Thoracic aorta (tissue), 2 donors: ENCODE measurements at regions not wholly inside any gene's neighbourhood (a gene's known extent, or its start where the extent isn't known, plus 50 kb on each side); places are given as distances from the start of the nearest gene placed in this dataset.
A peak's percentile ranks its signal among the peaks of the same experiment; 100 is the strongest.

Source experiments
- ATAC-seq: fragments of 150-250 bp; one replicate; pipeline ENCODE4 v1.8.0; 2017; ENCODE audit warnings: low read depth; ENCODE audit not compliant: insufficient number of reproducible peaks, low FRiP score
- DNase-seq: peaks from one replicate; pipeline ENCODE4 v3.0.0-alpha.2; 2020; ENCODE audit warnings: low spot score
- H3K27ac ChIP-seq, 2 donors: fragments of 200-600 bp; sonication (generic); 1 replicate in 1 of 2; 2 replicates in 1 of 2; pipeline ENCODE4 v1.5.1; 2016; ENCODE audit warnings: mild to moderate bottlenecking in 2 of 2, moderate library complexity in 2 of 2
- H3K27me3 ChIP-seq: fragments of 200-600 bp; sonication (generic); replicated peaks from 2 replicates; pipeline ENCODE4 v1.6.0; 2016; ENCODE audit warnings: mild to moderate bottlenecking; ENCODE audit not compliant: insufficient read depth
- H3K36me3 ChIP-seq: fragments of 200-600 bp; sonication (generic); one replicate; pipeline ENCODE4 v1.5.1; 2016
- H3K4me1 ChIP-seq, 2 donors: fragments of 200-600 bp; sonication (generic); 1 replicate in 1 of 2; 2 replicates in 1 of 2; pipeline versions ENCODE4 v1.5.1 to v1.6.0; 2016; ENCODE audit warnings: low read depth in 2 of 2, mild to moderate bottlenecking in 1 of 2; ENCODE audit not compliant: control insufficient read depth in 1 of 2
- H3K4me3 ChIP-seq: fragments of 200-600 bp; sonication (generic); 2 replicates; pipeline ENCODE4 v1.5.1; 2016; ENCODE audit warnings: mild to moderate bottlenecking
- H3K9me3 ChIP-seq: fragments of 200-600 bp; sonication (generic); 2 replicates; pipeline ENCODE4 v1.5.1; 2016
- CTCF ChIP-seq: fragments of 200-600 bp; sonication (generic); IDR thresholded peaks from one replicate; pipeline ENCODE4 v1.5.1; 2019; ENCODE audit warnings: antibody characterized with exemption

- Histone ChIP-seq H3K27me3 (no peaks in the 10 kb centered on the region), H3K27ac (no peak overlapping the region), H3K4me1 (peaks cover 0 to 5% of the 10 kb centered on the region in 2 donors), H3K9me3 (peaks cover 4% of the 10 kb centered on the region), H3K36me3 (no peaks in the 10 kb centered on the region), H3K4me3 (no peak overlapping the region)
- TF ChIP-seq CTCF = no peak
- ATAC-seq (no peak), DNase-seq (no peak)
These were observed 567.8 kb upstream of the ID4 start for GRCh38 chr6:19269341-19269898.

- peaks cover 0 to 5% of the 10 kb centered on the region in 2 donors for H3K4me1 ChIP-seq
- ATAC-seq (no peak), DNase-seq (no peak)
- no peaks in the 10 kb centered on the region for H3K27me3 ChIP-seq
- H3K36me3 ChIP-seq = no peaks in the 10 kb centered on the region
- peaks cover 4% of the 10 kb centered on the region for H3K9me3 ChIP-seq
- no peak for TF ChIP-seq CTCF
- H3K4me3 ChIP-seq = no peak overlapping the region
- H3K27ac ChIP-seq = no peak overlapping the region
These were observed 566.6 kb upstream of the ID4 start for GRCh38 chr6:19270616-19271015.

- DNase-seq (no peak), ATAC-seq (no peak)
- Histone ChIP-seq H3K27me3 (no peaks in the 10 kb centered on the region), H3K36me3 (no peaks in the 10 kb centered on the region), H3K4me1 (peaks cover 4 to 15% of the 10 kb centered on the region in 2 donors), H3K27ac (peak overlapping the region in 1 of 2 donors; percentile 57), H3K4me3 (peak overlapping the region; percentile 56), H3K9me3 (no peaks in the 10 kb centered on the region)
- TF ChIP-seq CTCF = no peak
These were observed 557.9 kb upstream of the ID4 start for GRCh38 chr6:19279273-19279684.

GRCh38 chr6:19287928-19288327, 549.2 kb upstream of the ID4 start:
- Histone ChIP-seq H3K4me1 (no peaks in the 10 kb centered on the region), H3K9me3 (no peaks in the 10 kb centered on the region), H3K27ac (no peak overlapping the region), H3K4me3 (no peak overlapping the region), H3K27me3 (no peaks in the 10 kb centered on the region), H3K36me3 (no peaks in the 10 kb centered on the region)
- TF ChIP-seq CTCF = no peak
- ATAC-seq = no peak
- DNase-seq = no peak

GRCh38 chr6:19289457-19289856, 547.7 kb upstream of the ID4 start:
- no peak for ATAC-seq
- TF ChIP-seq CTCF = no peak
- no peak overlapping the region for H3K4me3 ChIP-seq

More at GRCh38 chr6:19289457-19289856, 547.7 kb upstream of the ID4 start:
- Histone ChIP-seq H3K36me3 (no peaks in the 10 kb centered on the region), H3K27ac (no peak overlapping the region), H3K4me1 (no peaks in the 10 kb centered on the region), H3K9me3 (no peaks in the 10 kb centered on the region), H3K27me3 (no peaks in the 10 kb centered on the region)
- DNase-seq = no peak
